Epithelial cell of proximal tubule (primary cell): ENCODE measurements at regions not wholly inside any gene's neighbourhood (a gene's known extent, or its start where the extent isn't known, plus 50 kb on each side); places are given as distances from the start of the nearest gene placed in this dataset.

Experiments used
- DNase-seq: peaks from one replicate; pipeline ENCODE4 v3.0.0-alpha.2; 2011; ENCODE audit warnings: low read depth
- H3K4me3 ChIP-seq: 2 replicates; pipeline ENCODE4 v1.5.1; 2011; ENCODE audit warnings: low read depth, mild to moderate bottlenecking, low read length
- TF ChIP-seq, protein P1 (sequence below): conservative IDR thresholded peaks from 2 replicates; pipeline ENCODE4 v1.5.1; 2012; ENCODE audit warnings: low read depth, mild to moderate bottlenecking, low read length

- H3K4me3 ChIP-seq = no peak overlapping the region
- no peak for DNase-seq
- TF ChIP-seq, protein P1, sequence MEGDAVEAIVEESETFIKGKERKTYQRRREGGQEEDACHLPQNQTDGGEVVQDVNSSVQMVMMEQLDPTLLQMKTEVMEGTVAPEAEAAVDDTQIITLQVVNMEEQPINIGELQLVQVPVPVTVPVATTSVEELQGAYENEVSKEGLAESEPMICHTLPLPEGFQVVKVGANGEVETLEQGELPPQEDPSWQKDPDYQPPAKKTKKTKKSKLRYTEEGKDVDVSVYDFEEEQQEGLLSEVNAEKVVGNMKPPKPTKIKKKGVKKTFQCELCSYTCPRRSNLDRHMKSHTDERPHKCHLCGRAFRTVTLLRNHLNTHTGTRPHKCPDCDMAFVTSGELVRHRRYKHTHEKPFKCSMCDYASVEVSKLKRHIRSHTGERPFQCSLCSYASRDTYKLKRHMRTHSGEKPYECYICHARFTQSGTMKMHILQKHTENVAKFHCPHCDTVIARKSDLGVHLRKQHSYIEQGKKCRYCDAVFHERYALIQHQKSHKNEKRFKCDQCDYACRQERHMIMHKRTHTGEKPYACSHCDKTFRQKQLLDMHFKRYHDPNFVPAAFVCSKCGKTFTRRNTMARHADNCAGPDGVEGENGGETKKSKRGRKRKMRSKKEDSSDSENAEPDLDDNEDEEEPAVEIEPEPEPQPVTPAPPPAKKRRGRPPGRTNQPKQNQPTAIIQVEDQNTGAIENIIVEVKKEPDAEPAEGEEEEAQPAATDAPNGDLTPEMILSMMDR = no peak
Measured at GRCh38 chr5:133882389-133882695, 86.1 kb downstream of the C5orf15 start.

DNA sequence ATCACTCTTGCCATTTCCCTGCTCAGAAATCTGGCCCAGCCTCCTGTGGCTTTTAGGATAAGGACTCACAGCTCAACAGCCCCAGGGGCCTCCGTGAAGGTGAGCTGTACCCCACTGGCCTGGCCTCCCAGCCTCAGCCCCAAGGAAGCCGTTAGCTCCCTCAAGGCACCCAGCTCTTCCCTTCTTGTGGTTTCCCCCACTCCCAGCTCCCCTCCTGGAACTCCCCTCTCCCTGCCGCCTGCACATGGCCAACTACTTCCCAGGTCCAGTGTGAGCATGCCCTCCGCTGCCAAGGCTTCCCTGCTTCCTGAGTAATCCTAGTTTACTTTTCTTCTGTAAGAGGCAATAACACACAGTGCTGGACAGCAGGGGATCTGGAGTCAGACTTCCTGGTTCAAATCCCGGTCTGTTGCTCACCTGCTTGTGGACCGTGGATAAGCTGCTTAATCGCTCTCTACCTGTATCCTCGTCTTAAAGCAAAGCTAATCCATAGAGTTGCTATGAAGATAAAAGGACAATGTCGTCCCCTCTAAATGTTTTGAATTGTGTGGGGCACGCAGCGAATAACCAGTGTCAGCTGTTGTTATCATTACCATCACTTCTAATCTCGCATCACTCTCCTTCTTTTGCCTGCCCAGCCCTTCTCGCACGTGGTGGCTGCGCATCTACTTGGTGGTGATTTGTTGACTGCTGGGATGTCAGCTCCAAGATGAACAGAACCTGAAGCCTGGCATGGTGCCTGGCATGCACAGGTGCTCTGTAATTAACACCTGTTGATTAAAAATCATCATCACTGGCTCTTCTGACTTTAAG, 86.6 kb downstream of the C5orf15 start:
- H3K4me3 ChIP-seq = no peak overlapping the region
- DNase-seq = no peak
- TF ChIP-seq, protein P1 = no peak

GRCh38 chr5:133878236-133878555, 90.2 kb downstream of the C5orf15 start:
- H3K4me3 ChIP-seq = no peak overlapping the region
- TF ChIP-seq, protein P1 = no peak
- no peak for DNase-seq

GRCh38 chr5:133877351-133878235, 90.8 kb downstream of the C5orf15 start:
- no peak overlapping the region for H3K4me3 ChIP-seq
- TF ChIP-seq, protein P1 = no peak
- no peak for DNase-seq

DNA sequence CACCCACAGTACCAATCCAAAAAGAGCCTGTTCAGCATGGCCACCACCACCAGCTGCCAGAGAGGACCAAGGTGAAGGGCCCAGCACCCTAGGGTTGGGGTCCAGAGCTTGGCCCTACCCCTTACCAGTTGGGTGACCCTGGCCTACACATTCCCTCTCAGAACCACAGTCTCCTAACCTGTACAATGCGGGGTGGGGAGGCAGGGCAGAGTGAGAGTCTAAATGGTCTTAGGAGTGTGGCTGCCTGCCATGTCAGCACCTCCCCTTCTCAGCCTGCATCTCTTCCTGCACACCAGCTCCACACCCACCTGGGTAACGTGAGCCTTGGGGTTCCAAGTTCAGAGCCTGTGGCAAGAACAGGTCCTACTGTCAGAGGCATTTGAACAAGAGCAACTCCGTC, 92.2 kb downstream of the C5orf15 start:
- TF ChIP-seq, protein P1 = no peak
- DNase-seq = no peak
- H3K4me3 ChIP-seq = no peak overlapping the region

- TF ChIP-seq, protein P1 = no peak
- DNase-seq = no peak
- no peak overlapping the region for H3K4me3 ChIP-seq
Measured at GRCh38 chr5:133875179-133875578, 93.2 kb downstream of the C5orf15 start.
